Stimulated activated CD8-positive, alpha-beta memory T cell treated with anti-CD3 and anti-CD28 coated beads, Interleukin-4, amount 100 ng/mL, for 4 hours (primary cell): ENCODE measurements at regions not wholly inside any gene's neighbourhood (a gene's known extent, or its start where the extent isn't known, plus 50 kb on each side); places are given as distances from the start of the nearest gene placed in this dataset.

Source experiments
- DNase-seq, 2 donors: peaks; one replicate each; pipeline ENCODE4 v3.0.0-alpha.2; 2020; ENCODE audit warnings: low read depth in 2 of 2, low spot score in 1 of 2

- DNase-seq, result no peak
These were observed 102.4 kb downstream of the EFNB2 start for GRCh38 chr13:106433066-106433465.

- no peak for DNase-seq
These were observed 102.8 kb downstream of the EFNB2 start for GRCh38 chr13:106432636-106433035.

GRCh38 chr13:106426909-106427308, 108.6 kb downstream of the EFNB2 start:
- no peak for DNase-seq

- no peak for DNase-seq
These were observed 109.8 kb downstream of the EFNB2 start for GRCh38 chr13:106425661-106426060.

- DNase-seq, result no peak
These were observed 110.7 kb downstream of the EFNB2 start for GRCh38 chr13:106424805-106425204.

GRCh38 chr13:106423530-106423929, 111.9 kb downstream of the EFNB2 start:
- DNase-seq, result no peak

- no peak for DNase-seq
These were observed 116.9 kb downstream of the EFNB2 start for GRCh38 chr13:106418556-106418955.

GRCh38 chr13:106417467-106418110, 117.9 kb downstream of the EFNB2 start:
- DNase-seq, result no peak

- DNase-seq, result no peak
These were observed 118.8 kb downstream of the EFNB2 start for GRCh38 chr13:106416645-106417044.

- no peak for DNase-seq
These were observed 119.5 kb downstream of the EFNB2 start for GRCh38 chr13:106415971-106416370.

GRCh38 chr13:106415442-106415841, 120.0 kb downstream of the EFNB2 start:
- no peak for DNase-seq

- DNase-seq, result no peak
These were observed 128.1 kb downstream of the EFNB2 start for GRCh38 chr13:106407338-106407737.

- DNase-seq, result no peak
These were observed 129.7 kb downstream of the EFNB2 start for GRCh38 chr13:106405731-106406130.

GRCh38 chr13:106403280-106403679, 132.2 kb downstream of the EFNB2 start:
- no peak for DNase-seq

GRCh38 chr13:106402866-106403265, 132.6 kb downstream of the EFNB2 start:
- no peak for DNase-seq

- no peak for DNase-seq
These were observed 134.4 kb downstream of the EFNB2 start for GRCh38 chr13:106401081-106401480.

- DNase-seq, result no peak
These were observed 135.2 kb downstream of the EFNB2 start for GRCh38 chr13:106400289-106400688.

GRCh38 chr13:106398289-106398688, 137.2 kb downstream of the EFNB2 start:
- no peak for DNase-seq

- DNase-seq, result no peak
These were observed 141.7 kb downstream of the EFNB2 start for GRCh38 chr13:106393776-106394175.

- DNase-seq, result no peak
These were observed 143.8 kb downstream of the EFNB2 start for GRCh38 chr13:106391681-106392080.

- no peak for DNase-seq
These were observed 144.2 kb downstream of the EFNB2 start for GRCh38 chr13:106391271-106391670.

GRCh38 chr13:106390367-106390766, 145.1 kb downstream of the EFNB2 start:
- no peak for DNase-seq

- no peak for DNase-seq
These were observed 149.8 kb downstream of the EFNB2 start for GRCh38 chr13:106385654-106386053.

GRCh38 chr13:106384516-106384915, 150.9 kb downstream of the EFNB2 start:
- no peak for DNase-seq
